Breast epithelium (tissue), 4 donors: ENCODE measurements at regions not wholly inside any gene's neighbourhood (a gene's known extent, or its start where the extent isn't known, plus 50 kb on each side); places are given as distances from the start of the nearest gene placed in this dataset.

Source experiments
- DNase-seq, 2 donors: peaks; one replicate each; pipeline ENCODE4 v3.0.0-alpha.2; 2019; ENCODE audit warnings: low spot score in 2 of 2
- H3K27ac ChIP-seq, 2 donors: fragments of 200-600 bp; sonication (generic) in 1 of 2; one replicate each; pipeline ENCODE4 v1.5.1; 2016 to 2019; ENCODE audit warnings: mild to moderate bottlenecking in 1 of 2
- H3K27me3 ChIP-seq, 2 donors: fragments of 200-600 bp; sonication (generic) in 1 of 2; one replicate each; pipeline versions ENCODE4 v1.5.1 to v1.6.0; 2017 to 2019; ENCODE audit warnings: control low read depth in 1 of 2, mild to moderate bottlenecking in 1 of 2
- H3K36me3 ChIP-seq: fragments of 200-600 bp; one replicate; pipeline ENCODE4 v1.5.1; 2019
- H3K4me1 ChIP-seq, 2 donors: fragments of 200-600 bp; sonication (generic); one replicate each; pipeline ENCODE4 v1.5.1; 2016 to 2019; ENCODE audit warnings: control low read depth in 1 of 2
- H3K4me3 ChIP-seq, 3 donors: fragments of 200-600 bp; sonication (generic); 1 replicate in 2 of 3; 2 replicates in 1 of 3; pipeline ENCODE4 v1.5.1; 2016 to 2019; ENCODE audit warnings: mild to moderate bottlenecking in 3 of 3, moderate library complexity in 2 of 3
- H3K9me3 ChIP-seq, 2 donors: fragments of 200-600 bp; sonication (generic) in 1 of 2; one replicate each; pipeline ENCODE4 v1.5.1; 2016 to 2019; ENCODE audit warnings: control low read depth in 1 of 2
- POLR2A ChIP-seq: fragments of 450-650 bp; IDR thresholded peaks from one replicate; pipeline ENCODE4 v1.6.1; 2016; ENCODE audit warnings: antibody characterized with exemption, mild to moderate bottlenecking, moderate library complexity
- POLR2AphosphoS5 ChIP-seq, 3 donors: sonication (generic); formaldehyde crosslinking; IDR thresholded peaks; one replicate each; pipeline ENCODE4 v1.6.1; 2017; ENCODE audit warnings: antibody characterized with exemption in 3 of 3
- intact Hi-C: fragments of 100-400 bp; cut with DNase I; formaldehyde crosslinking; loops from one replicate; pipeline ENCODE4 v1.15.1; 2023; ENCODE audit warnings: low total_unique reads
- TF ChIP-seq, protein P1 (sequence below), 3 donors: fragments of 450-650 bp; IDR thresholded peaks; one replicate each; pipeline ENCODE4 v1.5.1; 2016 to 2017; ENCODE audit warnings: antibody characterized with exemption in 3 of 3, mild to moderate bottlenecking in 3 of 3, moderate library complexity in 3 of 3

DNA sequence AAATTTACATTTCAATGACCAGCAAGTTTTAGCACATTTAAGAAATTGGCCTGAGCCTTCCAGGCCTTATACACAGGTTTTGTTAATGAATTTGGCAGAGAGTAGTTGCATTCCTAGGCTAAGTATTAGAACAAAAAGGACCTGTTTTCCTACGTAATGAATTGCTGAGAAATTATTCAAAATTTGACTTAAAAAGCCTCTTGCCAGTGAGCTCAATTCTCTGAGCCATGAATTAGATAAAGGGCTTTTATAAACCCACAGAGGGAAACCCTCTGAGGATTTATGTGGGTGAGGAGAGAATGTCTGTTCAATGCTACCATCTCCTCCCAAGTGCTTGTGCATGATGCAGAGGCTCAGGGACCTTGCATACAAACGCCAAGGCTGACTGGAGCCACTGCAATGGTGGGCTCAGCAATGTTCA, 94.5 kb upstream of the PELI2 start:
- intact Hi-C loops = no loop called here
- Histone ChIP-seq H3K27ac (no peak overlapping the region), H3K4me3 (no peak overlapping the region), H3K9me3 (no peaks in the 10 kb centered on the region), H3K4me1 (no peaks in the 10 kb centered on the region), H3K27me3 (no peaks in the 10 kb centered on the region), H3K36me3 (no peaks in the 10 kb centered on the region)
- TF ChIP-seq POLR2A = no peak
- TF ChIP-seq POLR2AphosphoS5 (IDR thresholded peaks at IDR 0.05) = no peak
- TF ChIP-seq, protein P1, sequence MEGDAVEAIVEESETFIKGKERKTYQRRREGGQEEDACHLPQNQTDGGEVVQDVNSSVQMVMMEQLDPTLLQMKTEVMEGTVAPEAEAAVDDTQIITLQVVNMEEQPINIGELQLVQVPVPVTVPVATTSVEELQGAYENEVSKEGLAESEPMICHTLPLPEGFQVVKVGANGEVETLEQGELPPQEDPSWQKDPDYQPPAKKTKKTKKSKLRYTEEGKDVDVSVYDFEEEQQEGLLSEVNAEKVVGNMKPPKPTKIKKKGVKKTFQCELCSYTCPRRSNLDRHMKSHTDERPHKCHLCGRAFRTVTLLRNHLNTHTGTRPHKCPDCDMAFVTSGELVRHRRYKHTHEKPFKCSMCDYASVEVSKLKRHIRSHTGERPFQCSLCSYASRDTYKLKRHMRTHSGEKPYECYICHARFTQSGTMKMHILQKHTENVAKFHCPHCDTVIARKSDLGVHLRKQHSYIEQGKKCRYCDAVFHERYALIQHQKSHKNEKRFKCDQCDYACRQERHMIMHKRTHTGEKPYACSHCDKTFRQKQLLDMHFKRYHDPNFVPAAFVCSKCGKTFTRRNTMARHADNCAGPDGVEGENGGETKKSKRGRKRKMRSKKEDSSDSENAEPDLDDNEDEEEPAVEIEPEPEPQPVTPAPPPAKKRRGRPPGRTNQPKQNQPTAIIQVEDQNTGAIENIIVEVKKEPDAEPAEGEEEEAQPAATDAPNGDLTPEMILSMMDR (IDR thresholded peaks at IDR 0.05) = no peak
- DNase-seq = no peak

DNA sequence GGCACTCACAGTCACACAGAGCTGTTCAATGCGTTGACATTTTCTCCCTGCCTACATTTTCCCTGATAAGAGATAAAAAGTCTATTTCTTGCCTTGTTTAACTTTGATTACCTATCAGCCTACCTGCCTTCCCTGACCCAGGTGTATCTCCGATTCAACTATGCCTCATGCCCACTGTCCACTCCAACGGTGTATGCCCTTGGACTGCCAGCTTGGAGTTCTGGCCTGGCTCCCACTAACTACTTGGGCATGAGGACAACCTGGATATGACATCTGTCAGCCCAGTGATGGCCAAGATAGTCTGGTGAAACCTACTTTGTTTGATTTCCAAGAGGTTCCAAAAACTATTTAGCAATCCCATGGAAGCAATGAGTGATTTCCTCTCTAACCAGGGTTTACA, 93.0 kb upstream of the PELI2 start:
- intact Hi-C loops = loop anchor here (5.0 kb wide), 1 partner anchor 47 kb away; no protein-coding TSS in a partner anchor
- Histone ChIP-seq H3K27ac (no peak overlapping the region), H3K9me3 (no peaks in the 10 kb centered on the region), H3K36me3 (no peaks in the 10 kb centered on the region), H3K4me1 (no peaks in the 10 kb centered on the region), H3K27me3 (no peaks in the 10 kb centered on the region), H3K4me3 (no peak overlapping the region)
- DNase-seq = no peak
- TF ChIP-seq, protein P1 (IDR thresholded peaks at IDR 0.05) = no peak
- TF ChIP-seq POLR2A (no peak), POLR2AphosphoS5 (IDR thresholded peaks at IDR 0.05) (no peak)

DNA sequence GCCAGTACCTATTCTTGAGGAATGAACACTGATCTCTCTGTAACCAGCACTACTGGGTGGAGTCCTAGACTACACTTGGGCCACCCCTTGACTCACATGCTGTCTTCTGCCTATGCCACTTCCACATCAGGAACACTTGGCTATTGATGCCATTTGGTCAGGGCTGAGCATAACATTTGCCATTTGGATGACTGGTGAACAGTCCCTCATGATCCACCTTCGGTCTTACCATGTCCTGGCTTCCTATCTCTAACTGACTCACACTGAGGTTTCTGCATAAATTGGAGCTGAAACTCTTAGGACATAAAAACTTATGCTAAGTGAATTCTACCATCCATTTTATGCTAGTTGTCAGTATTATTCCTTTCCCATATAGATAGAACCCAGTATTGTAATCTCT, 91.7 kb upstream of the PELI2 start:
- intact Hi-C loops = loop anchor here (5.0 kb wide), 1 partner anchor 46 kb away; no protein-coding TSS in a partner anchor
- DNase-seq = no peak
- TF ChIP-seq, protein P1 (IDR thresholded peaks at IDR 0.05) = no peak
- TF ChIP-seq POLR2A (no peak), POLR2AphosphoS5 (IDR thresholded peaks at IDR 0.05) (no peak)
- Histone ChIP-seq H3K36me3 (no peaks in the 10 kb centered on the region), H3K4me1 (no peaks in the 10 kb centered on the region), H3K27ac (no peak overlapping the region), H3K27me3 (no peaks in the 10 kb centered on the region), H3K4me3 (no peak overlapping the region), H3K9me3 (no peaks in the 10 kb centered on the region)

DNA sequence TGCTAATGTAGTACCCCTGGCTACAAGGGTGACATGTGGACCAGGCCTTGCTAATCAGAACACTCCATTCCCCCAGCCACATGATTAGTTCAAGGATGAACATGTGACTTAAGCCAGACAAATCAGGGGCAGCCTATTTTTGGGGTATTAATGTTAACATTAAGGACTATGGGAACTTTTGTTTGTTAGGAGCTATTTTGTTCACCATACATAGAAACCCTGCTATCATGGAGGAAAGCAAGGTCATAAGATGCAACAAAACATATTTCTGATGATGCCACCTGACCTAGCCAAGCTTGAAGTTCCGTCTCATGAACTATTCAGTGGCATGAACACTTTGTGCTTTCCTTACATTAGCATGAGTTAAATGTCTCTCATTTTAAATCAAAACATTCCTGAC, 90.8 kb upstream of the PELI2 start:
- no peak for DNase-seq
- intact Hi-C loops = loop anchor here (5.0 kb wide), 1 partner anchor 45 kb away; no protein-coding TSS in a partner anchor
- Histone ChIP-seq H3K27ac (peak overlapping the region in 1 of 2 donors; percentile 15), H3K36me3 (no peaks in the 10 kb centered on the region), H3K4me1 (no peaks in the 10 kb centered on the region), H3K9me3 (no peaks in the 10 kb centered on the region), H3K27me3 (no peaks in the 10 kb centered on the region), H3K4me3 (no peak overlapping the region)
- TF ChIP-seq, protein P1 (IDR thresholded peaks at IDR 0.05) = no peak
- no peak for TF ChIP-seq POLR2AphosphoS5 (IDR thresholded peaks at IDR 0.05)
- no peak for TF ChIP-seq POLR2A

DNA sequence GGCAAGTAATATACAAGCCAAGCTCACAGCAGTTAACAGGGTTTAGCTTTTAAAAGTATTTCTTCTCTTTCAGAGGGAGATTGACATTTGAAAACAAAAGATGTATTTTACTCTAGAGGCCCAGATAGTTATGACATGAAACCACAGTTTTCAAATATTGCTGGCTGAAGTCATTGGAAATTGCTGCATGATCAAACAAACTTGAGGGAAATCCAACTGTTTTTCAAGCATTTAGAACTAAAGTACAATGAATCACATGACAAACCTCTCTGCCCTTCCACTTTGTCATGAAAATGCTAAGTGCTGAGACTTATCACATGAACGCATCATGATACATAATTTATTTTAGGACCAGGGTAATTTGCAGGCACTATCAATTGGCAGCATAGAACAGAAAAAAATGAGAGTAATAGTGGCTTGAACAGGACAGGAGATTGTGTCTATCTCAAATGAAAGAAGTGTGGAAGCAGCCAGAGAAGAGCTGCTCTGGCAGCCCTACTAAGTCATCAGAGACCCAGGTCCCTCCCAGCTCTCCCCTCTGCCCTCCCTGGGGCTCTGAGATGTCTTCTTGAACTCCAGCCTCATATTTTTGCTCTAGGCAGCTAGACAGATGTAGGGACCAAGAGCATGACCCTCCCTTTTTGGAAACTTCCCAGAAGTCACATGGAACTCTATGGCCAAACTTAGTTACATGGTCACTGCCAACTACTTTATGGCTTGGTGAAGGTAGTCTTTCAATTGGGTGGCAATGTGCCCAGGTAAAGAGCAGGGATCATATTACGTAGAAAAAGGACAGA, 90.1 kb upstream of the PELI2 start:
- Histone ChIP-seq H3K27ac (peak overlapping the region in 1 of 2 donors; percentile 15), H3K4me1 (no peaks in the 10 kb centered on the region), H3K27me3 (no peaks in the 10 kb centered on the region), H3K9me3 (no peaks in the 10 kb centered on the region), H3K4me3 (no peak overlapping the region), H3K36me3 (no peaks in the 10 kb centered on the region)
- TF ChIP-seq POLR2AphosphoS5 (IDR thresholded peaks at IDR 0.05) (no peak), POLR2A (no peak)
- TF ChIP-seq, protein P1 (IDR thresholded peaks at IDR 0.05) = no peak
- intact Hi-C loops = loop anchor here (5.0 kb wide), 1 partner anchor 44 kb away; no protein-coding TSS in a partner anchor
- DNase-seq = no peak
